ENCODE measurements at regions not wholly inside any gene's neighbourhood (a gene's known extent, or its start where the extent isn't known, plus 50 kb on each side); places are given as distances from the start of the nearest gene placed in this dataset.

DNA sequence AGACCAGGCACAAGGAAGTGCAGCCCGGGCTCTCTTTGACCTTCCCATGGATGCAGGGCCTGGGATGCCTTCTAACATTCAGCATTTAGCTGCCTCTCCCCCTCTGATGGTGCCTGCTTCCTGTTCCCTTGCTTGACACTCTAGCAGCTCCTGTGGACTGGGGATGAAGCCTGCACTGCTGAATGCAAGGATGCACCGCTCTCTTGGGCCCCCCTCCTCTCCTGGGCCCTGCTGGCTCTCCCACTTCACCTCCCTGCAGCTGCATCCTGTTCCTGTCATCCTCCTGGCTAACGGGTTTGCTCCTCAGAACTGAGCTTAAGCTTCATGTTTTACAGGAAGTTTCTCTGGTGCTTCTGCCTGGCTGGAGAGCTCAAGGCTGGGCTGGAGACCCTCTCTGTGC lies 254.1 kb downstream of the TSN start:
- TF ChIP-seq POLR2A (IDR thresholded peaks at IDR 0.05; ENCODE audit: low read length) = no peak
- no peak for TF ChIP-seq GATA1 (IDR thresholded peaks at IDR 0.05; ENCODE audit: low read depth, low read length)
